GM06990 (cell line): ENCODE measurements at regions not wholly inside any gene's neighbourhood (a gene's known extent, or its start where the extent isn't known, plus 50 kb on each side); places are given as distances from the start of the nearest gene placed in this dataset.

Experiments
- DNase-seq: peaks from one replicate; pipeline ENCODE4 v3.0.0-alpha.2; 2011; ENCODE audit not compliant: insufficient read length; ENCODE audit errors: extremely low read depth
- H3K27me3 ChIP-seq: replicated peaks from 2 replicates; pipeline ENCODE4 v1.6.0; 2011; ENCODE audit warnings: low read length; ENCODE audit not compliant: control insufficient read depth, insufficient read depth
- H3K36me3 ChIP-seq: 2 replicates; pipeline ENCODE4 v1.5.1; 2011; ENCODE audit warnings: low read length; ENCODE audit not compliant: control insufficient read depth, insufficient read depth
- H3K4me3 ChIP-seq: replicated peaks from 2 replicates; pipeline ENCODE4 v1.5.1; 2011; ENCODE audit warnings: low read depth, mild to moderate bottlenecking, control low read depth, low read length
- TF ChIP-seq, protein P1 (sequence below): IDR thresholded peaks from 2 replicates; pipeline ENCODE4 v1.5.1; 2011; ENCODE audit warnings: low read length, control low read depth, mild to moderate bottlenecking, inconsistent platforms; ENCODE audit not compliant: insufficient read depth, poor library complexity, severe bottlenecking

DNA sequence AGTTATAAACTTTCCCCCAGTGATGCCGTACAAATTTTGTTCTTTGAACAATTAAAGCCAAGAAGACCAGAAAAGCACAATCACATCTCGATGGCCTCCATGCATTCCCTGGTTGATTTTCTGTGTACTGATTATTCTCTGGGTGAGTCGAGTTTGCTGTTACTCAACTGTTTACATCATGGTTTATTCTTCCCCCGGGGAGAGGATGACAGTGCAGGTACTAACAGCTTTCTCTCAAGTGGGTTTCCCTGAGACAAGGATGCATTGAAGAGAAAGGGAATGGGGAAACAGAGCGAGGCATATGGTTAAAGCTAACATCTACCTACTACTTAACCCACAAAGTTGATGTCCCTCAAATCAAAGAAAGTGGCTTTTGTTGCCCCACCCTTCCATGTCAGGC, 410.8 kb upstream of the FANCL start:
- TF ChIP-seq, protein P1, sequence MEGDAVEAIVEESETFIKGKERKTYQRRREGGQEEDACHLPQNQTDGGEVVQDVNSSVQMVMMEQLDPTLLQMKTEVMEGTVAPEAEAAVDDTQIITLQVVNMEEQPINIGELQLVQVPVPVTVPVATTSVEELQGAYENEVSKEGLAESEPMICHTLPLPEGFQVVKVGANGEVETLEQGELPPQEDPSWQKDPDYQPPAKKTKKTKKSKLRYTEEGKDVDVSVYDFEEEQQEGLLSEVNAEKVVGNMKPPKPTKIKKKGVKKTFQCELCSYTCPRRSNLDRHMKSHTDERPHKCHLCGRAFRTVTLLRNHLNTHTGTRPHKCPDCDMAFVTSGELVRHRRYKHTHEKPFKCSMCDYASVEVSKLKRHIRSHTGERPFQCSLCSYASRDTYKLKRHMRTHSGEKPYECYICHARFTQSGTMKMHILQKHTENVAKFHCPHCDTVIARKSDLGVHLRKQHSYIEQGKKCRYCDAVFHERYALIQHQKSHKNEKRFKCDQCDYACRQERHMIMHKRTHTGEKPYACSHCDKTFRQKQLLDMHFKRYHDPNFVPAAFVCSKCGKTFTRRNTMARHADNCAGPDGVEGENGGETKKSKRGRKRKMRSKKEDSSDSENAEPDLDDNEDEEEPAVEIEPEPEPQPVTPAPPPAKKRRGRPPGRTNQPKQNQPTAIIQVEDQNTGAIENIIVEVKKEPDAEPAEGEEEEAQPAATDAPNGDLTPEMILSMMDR = no peak
- DNase-seq = no peak
- Histone ChIP-seq H3K36me3 (no peaks in the 10 kb centered on the region), H3K27me3 (no peaks in the 10 kb centered on the region; the same call in 1 of the 2 replicates), H3K4me3 (no peak overlapping the region)

DNA sequence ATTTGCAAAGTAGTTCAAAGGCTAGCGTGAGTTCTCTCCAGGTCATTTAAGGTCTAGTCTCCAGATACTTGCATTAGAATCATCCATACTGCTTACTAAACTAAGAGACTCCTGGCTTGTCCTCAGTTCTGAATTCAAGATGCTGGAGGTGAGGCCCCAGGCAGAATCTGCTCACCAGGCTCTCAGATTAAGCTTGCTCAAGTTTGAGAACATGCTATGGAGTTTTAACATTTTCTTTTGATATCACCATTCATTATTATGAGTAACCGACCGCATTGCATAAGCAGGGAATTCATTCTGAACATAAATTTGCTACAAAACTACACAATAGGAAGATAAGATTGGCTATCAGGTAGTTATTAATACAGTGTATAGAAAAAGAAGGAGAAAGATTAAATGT, 409.7 kb upstream of the FANCL start:
- TF ChIP-seq, protein P1 = no peak
- DNase-seq = no peak
- no peaks in the 10 kb centered on the region for H3K27me3 ChIP-seq

DNA sequence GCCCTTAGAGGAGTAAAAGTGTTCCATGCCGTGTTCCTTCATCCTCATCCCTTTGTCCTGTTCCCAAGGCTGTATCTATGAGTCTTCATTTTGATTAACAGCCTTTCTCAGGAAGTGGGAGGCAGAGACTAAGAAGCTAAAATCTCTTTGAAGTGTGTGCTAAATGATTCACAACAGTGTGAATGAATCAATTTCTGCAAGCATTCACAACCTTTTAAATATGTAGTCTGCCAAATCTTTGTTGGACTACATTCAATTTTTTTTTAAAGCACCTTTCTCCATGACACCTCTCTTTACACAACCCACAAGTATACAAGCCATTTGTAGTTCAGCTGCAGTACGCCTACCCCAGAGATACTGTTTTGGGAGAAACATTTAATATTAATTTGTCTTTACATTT, 408.6 kb upstream of the FANCL start:
- Histone ChIP-seq H3K4me3 (no peak overlapping the region), H3K27me3 (no peaks in the 10 kb centered on the region), H3K36me3 (no peaks in the 10 kb centered on the region)
- DNase-seq = no peak
- TF ChIP-seq, protein P1 = no peak

More for the DNA sequence above, 409.7 kb upstream of the FANCL start:
- Histone ChIP-seq H3K36me3 (no peaks in the 10 kb centered on the region), H3K4me3 (no peak overlapping the region)

DNA sequence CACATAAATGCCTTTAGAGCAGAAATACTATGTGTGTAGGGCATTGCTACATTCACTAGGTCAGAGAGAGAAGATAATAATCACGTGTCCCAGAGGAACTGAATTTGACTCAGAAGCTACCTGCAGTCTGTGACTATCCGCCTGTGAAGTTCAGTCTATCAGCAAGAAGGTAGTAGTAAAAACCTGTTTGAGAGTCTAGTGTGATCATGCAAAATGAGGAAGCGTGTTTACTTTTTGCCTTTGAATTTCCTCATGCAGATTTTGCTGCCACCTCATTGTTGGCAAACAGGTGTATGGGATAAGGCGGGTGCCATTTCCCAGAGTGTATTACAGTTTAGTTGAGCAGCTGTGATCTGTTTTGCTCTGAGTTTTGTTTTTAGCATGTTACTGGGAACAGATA, 403.9 kb upstream of the FANCL start:
- Histone ChIP-seq H3K27me3 (no peaks in the 10 kb centered on the region), H3K4me3 (no peak overlapping the region), H3K36me3 (no peaks in the 10 kb centered on the region)
- TF ChIP-seq, protein P1 = no peak
- no peak for DNase-seq

DNA sequence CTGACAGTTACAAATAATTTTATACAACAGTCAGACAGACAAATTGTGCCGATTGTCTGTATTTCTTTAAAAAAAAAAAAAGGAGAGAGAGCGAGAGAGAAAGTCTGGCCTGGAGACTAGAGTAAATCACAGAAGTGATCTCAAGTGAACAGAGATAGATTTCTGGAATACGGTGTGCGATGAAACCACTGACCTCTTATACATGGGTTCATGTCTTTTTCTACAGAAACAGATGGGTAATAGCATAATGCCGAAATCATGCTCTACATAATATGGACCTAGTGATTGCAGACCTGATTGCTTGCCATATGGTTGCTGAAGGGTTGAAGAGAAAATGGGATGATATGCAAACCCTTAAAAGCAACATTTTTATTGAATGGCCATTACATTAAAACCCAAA, 403.3 kb upstream of the FANCL start:
- DNase-seq = no peak

More for the DNA sequence above, 403.3 kb upstream of the FANCL start:
- TF ChIP-seq, protein P1 = no peak
- Histone ChIP-seq H3K4me3 (no peak overlapping the region), H3K36me3 (no peaks in the 10 kb centered on the region), H3K27me3 (no peaks in the 10 kb centered on the region)
